Activated T-helper 2 cell treated with anti-CD3 and anti-CD28 coated beads, Interferon-gamma antibody, Interleukin-2, Interleukin-4, amounts not matched to agents 10 μg/mL and 5 μg/mL and 100 μg/mL, durations not matched to agents 14 hours and 24 hours and 36 hours (primary cell): ENCODE measurements at regions not wholly inside any gene's neighbourhood (a gene's known extent, or its start where the extent isn't known, plus 50 kb on each side); places are given as distances from the start of the nearest gene placed in this dataset.

Experiments
- DNase-seq: peaks from one replicate; pipeline ENCODE4 v3.0.0; 2021; ENCODE audit warnings: low spot score
- H3K27ac Mint-ChIP-seq: one replicate; pipeline ENCODE4 v1.8.0; 2021; ENCODE audit warnings: mixed read lengths
- H3K27me3 Mint-ChIP-seq: one replicate; pipeline ENCODE4 v1.8.0; 2021; ENCODE audit warnings: low read depth, mixed read lengths
- H3K36me3 Mint-ChIP-seq: one replicate; pipeline ENCODE4 v1.8.0; 2021; ENCODE audit warnings: low read depth, mixed read lengths
- H3K4me1 Mint-ChIP-seq: one replicate; pipeline ENCODE4 v1.8.0; 2021; ENCODE audit warnings: low read depth, mixed read lengths
- H3K4me3 Mint-ChIP-seq: one replicate; pipeline ENCODE4 v1.8.0; 2021; ENCODE audit warnings: low read depth, mild to moderate bottlenecking, moderate library complexity, mixed read lengths
- H3K9me3 Mint-ChIP-seq: one replicate; pipeline ENCODE4 v1.8.0; 2021; ENCODE audit warnings: mixed read lengths
- intact Hi-C: fragments of 100-400 bp; cut with micrococcal nuclease; formaldehyde crosslinking; loops from one replicate; pipeline ENCODE4 v1.15.1; 2023

DNA sequence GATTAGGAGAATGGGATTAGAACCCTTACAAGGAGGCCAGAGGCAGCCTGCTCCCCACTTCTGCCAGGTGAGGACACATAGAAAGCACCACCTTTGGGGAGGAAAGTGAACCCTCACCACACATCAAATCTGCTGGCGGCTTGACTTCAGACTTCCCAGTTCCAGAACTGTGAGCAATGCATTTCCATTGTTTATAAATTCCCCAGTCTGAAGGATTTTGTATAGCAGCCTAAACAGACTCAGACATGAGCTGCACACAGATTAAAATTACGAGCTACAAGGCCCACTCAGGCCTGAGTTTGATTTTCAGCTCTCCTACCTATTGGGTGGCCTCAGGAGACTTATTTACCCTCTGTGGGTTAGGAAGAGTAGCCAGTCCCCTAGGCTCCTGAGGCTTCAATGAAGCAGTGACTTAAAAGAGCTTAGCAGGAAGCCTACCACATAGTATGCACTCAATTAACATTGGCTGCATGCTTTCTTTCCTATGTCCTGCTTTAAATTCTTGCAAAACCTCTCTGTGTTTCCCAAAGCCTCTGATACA lies 350.7 kb upstream of the ZMIZ1 start:
- intact Hi-C loops, result no loop called here
- H3K27ac Mint-ChIP-seq, result no peak overlapping the region
- no peaks in the 10 kb centered on the region for H3K4me1 Mint-ChIP-seq
- no peaks in the 10 kb centered on the region for H3K36me3 Mint-ChIP-seq
- H3K27me3 Mint-ChIP-seq, result no peaks in the 10 kb centered on the region
- H3K4me3 Mint-ChIP-seq, result no peak overlapping the region
- no peaks in the 10 kb centered on the region for H3K9me3 Mint-ChIP-seq
- DNase-seq, result no peak

DNA sequence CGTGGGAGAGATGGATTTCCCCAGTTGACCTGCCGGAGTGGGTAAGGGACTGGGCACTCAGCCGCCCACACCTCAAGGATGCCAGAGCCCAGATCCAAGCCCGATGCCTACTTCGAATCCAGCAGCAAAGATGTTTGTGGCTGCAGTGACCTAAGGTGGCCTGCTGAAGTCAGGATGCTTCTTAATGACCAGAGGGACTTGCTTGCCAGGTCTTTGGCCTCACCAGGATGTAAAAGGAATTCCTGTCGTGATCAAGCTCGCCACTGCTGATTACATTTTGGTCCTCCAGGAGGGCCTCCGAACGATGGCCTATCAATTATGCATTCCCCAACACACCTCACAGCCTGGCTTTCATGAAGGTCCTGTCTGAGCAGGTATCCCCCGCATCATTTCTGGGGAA lies 349.5 kb upstream of the ZMIZ1 start:
- no peak overlapping the region for H3K27ac Mint-ChIP-seq
- H3K9me3 Mint-ChIP-seq, result no peaks in the 10 kb centered on the region
- H3K27me3 Mint-ChIP-seq, result peaks cover 5% of the 10 kb centered on the region
- intact Hi-C loops, result no loop called here
- H3K4me1 Mint-ChIP-seq, result no peaks in the 10 kb centered on the region
- no peaks in the 10 kb centered on the region for H3K36me3 Mint-ChIP-seq
- H3K4me3 Mint-ChIP-seq, result no peak overlapping the region
- DNase-seq, result no peak

- DNase-seq, result no peak
- Mint-ChIP-seq H3K27ac (no peak overlapping the region), H3K27me3 (peaks cover 8% of the 10 kb centered on the region), H3K36me3 (no peaks in the 10 kb centered on the region), H3K4me1 (no peaks in the 10 kb centered on the region), H3K9me3 (no peaks in the 10 kb centered on the region), H3K4me3 (no peak overlapping the region)
- intact Hi-C loops, result no loop called here
These were observed 348.7 kb upstream of the ZMIZ1 start for GRCh38 chr10:78720091-78720490.

DNA sequence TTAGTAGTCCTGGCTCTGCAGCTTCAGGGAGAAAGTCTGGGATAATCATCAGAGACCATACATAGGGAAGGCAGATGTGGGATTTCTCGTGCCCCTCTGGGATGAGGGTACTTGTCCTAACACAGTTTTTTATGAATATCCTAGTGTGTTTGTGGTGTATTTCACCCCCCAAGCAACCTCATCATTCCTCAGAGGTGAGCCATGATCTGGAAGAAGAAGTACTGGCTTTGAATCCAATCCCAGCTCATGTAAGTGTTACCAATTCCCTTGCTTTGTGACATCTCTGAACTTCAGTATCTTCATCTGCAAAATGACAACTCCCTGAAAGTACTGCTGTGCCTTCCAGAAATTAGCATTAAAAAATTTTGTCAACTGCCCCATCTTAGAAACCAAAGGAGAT lies 347.5 kb upstream of the ZMIZ1 start:
- H3K4me3 Mint-ChIP-seq, result no peak overlapping the region
- H3K27me3 Mint-ChIP-seq, result peaks cover 10% of the 10 kb centered on the region
- no peak overlapping the region for H3K27ac Mint-ChIP-seq
- H3K9me3 Mint-ChIP-seq, result no peaks in the 10 kb centered on the region
- no peak for DNase-seq
- no peaks in the 10 kb centered on the region for H3K36me3 Mint-ChIP-seq
- no peaks in the 10 kb centered on the region for H3K4me1 Mint-ChIP-seq
- intact Hi-C loops, result no loop called here

DNA sequence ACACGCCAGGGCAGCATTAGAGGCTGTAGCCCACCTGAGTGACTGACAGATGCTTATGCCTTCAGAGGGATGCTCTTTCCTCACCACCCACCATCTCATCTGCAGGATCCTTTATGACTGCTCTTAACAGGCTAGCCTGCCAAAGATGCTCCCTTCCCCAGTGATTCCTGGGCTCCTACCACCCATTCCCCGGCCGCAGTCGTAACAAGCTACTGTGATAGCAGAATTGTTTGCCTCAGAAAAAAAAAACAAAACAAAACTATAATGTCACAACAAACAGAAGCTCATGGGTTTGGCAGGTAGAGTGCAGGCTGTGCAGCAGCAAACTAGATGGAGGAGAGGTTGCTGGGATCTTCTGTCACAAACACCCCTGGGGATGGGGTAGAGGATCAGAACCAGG lies 343.9 kb upstream of the ZMIZ1 start:
- H3K27ac Mint-ChIP-seq, result no peak overlapping the region
- peaks cover 15% of the 10 kb centered on the region for H3K27me3 Mint-ChIP-seq
- H3K36me3 Mint-ChIP-seq, result no peaks in the 10 kb centered on the region
- no peak for DNase-seq
- H3K4me1 Mint-ChIP-seq, result no peaks in the 10 kb centered on the region
- no peak overlapping the region for H3K4me3 Mint-ChIP-seq
- intact Hi-C loops, result no loop called here
- no peaks in the 10 kb centered on the region for H3K9me3 Mint-ChIP-seq

GRCh38 chr10:78726171-78726570 lies 342.6 kb upstream of the ZMIZ1 start:
- H3K27me3 Mint-ChIP-seq, result peaks cover 15% of the 10 kb centered on the region

GRCh38 chr10:78727251-78727650 lies 341.5 kb upstream of the ZMIZ1 start:
- H3K4me1 Mint-ChIP-seq, result no peaks in the 10 kb centered on the region
- H3K9me3 Mint-ChIP-seq, result no peaks in the 10 kb centered on the region
- no peak overlapping the region for H3K4me3 Mint-ChIP-seq
- DNase-seq, result no peak
- H3K36me3 Mint-ChIP-seq, result no peaks in the 10 kb centered on the region
- intact Hi-C loops, result no loop called here
- no peak overlapping the region for H3K27ac Mint-ChIP-seq
- peaks cover 15% of the 10 kb centered on the region for H3K27me3 Mint-ChIP-seq

More at GRCh38 chr10:78726171-78726570, 342.6 kb upstream of the ZMIZ1 start:
- intact Hi-C loops, result no loop called here
- Mint-ChIP-seq H3K9me3 (no peaks in the 10 kb centered on the region), H3K4me1 (no peaks in the 10 kb centered on the region), H3K4me3 (no peak overlapping the region), H3K36me3 (no peaks in the 10 kb centered on the region), H3K27ac (no peak overlapping the region)
- no peak for DNase-seq

DNA sequence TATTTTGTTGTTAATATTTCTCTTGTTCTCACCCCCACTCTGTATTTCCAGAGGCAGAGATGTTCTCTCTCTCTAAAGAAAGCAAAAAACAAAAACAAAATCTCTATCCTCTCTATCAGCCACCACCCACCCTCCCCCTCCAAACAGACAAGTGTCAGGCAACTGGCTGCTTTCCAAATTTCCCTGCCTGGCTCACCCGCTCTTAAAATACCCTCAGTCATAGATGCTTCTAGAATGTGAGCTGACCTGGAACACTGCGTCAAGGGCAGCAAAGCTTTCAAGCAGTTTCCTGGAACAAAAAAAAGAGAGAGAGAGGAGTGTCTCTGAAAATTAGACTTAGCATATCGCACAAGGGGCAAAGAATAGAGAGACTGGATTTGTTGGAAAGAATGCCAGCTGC lies 341.0 kb upstream of the ZMIZ1 start:
- no peaks in the 10 kb centered on the region for H3K4me1 Mint-ChIP-seq
- H3K4me3 Mint-ChIP-seq, result no peak overlapping the region
- peaks cover 15% of the 10 kb centered on the region for H3K27me3 Mint-ChIP-seq
- no peaks in the 10 kb centered on the region for H3K9me3 Mint-ChIP-seq
- no peaks in the 10 kb centered on the region for H3K36me3 Mint-ChIP-seq
- intact Hi-C loops, result no loop called here
- DNase-seq, result no peak
- no peak overlapping the region for H3K27ac Mint-ChIP-seq

- Mint-ChIP-seq H3K36me3 (no peaks in the 10 kb centered on the region), H3K9me3 (no peaks in the 10 kb centered on the region), H3K27me3 (peaks cover 15% of the 10 kb centered on the region), H3K27ac (no peak overlapping the region), H3K4me3 (no peak overlapping the region), H3K4me1 (no peaks in the 10 kb centered on the region)
- no peak for DNase-seq
- intact Hi-C loops, result no loop called here
These were observed 340.6 kb upstream of the ZMIZ1 start for GRCh38 chr10:78728176-78728575.

DNA sequence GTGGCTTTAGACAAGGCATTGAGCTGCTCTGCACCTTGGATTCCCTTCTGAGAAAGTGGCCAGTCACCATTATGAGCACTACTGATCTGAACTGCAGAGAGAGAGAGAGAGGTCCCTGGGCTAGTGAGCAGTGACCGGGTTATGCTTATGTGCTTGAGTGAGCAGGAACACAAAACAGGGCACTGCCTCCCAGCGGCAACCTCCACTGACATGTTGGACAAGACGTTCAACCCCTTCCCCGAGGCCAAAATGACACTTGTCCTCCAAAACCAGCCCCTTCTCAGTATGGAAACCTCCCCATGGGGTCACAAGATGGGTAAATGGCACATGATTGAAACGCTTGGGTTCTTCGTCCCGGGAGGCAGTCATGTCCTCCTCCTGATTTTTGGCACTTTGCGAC lies 339.4 kb upstream of the ZMIZ1 start:
- Mint-ChIP-seq H3K4me1 (no peaks in the 10 kb centered on the region), H3K27ac (no peak overlapping the region), H3K36me3 (no peaks in the 10 kb centered on the region), H3K27me3 (peaks cover 9% of the 10 kb centered on the region), H3K4me3 (no peak overlapping the region), H3K9me3 (no peaks in the 10 kb centered on the region)
- intact Hi-C loops, result no loop called here
- no peak for DNase-seq

DNA sequence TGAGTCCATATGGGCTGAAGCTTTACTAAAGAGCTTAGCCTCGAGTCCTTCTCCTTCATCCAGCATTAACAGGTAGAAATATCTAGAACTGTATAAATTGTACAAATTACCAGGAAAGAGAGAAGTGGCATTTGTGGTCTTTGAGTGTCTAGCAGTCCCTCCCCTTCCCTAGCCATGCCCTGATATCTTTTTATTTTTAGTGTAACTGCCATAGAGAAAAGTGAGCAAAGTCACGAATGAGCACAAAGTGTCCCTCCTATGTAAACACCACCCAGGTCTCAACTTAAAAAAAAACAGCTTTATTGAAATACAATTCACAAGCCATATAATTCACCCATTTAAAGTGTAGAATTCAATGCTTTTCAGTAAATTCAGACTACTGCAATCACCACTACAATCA lies 339.0 kb upstream of the ZMIZ1 start:
- Mint-ChIP-seq H3K27ac (no peak overlapping the region), H3K36me3 (no peaks in the 10 kb centered on the region), H3K27me3 (peaks cover 7% of the 10 kb centered on the region), H3K4me3 (no peak overlapping the region), H3K4me1 (no peaks in the 10 kb centered on the region), H3K9me3 (no peaks in the 10 kb centered on the region)
- no peak for DNase-seq
- intact Hi-C loops, result no loop called here

- no peak overlapping the region for H3K4me3 Mint-ChIP-seq
- DNase-seq, result no peak
- intact Hi-C loops, result no loop called here
- H3K27ac Mint-ChIP-seq, result no peak overlapping the region
- no peaks in the 10 kb centered on the region for H3K4me1 Mint-ChIP-seq
- H3K36me3 Mint-ChIP-seq, result no peaks in the 10 kb centered on the region
- no peaks in the 10 kb centered on the region for H3K9me3 Mint-ChIP-seq
- H3K27me3 Mint-ChIP-seq, result peaks cover 7% of the 10 kb centered on the region
These were observed 338.0 kb upstream of the ZMIZ1 start for GRCh38 chr10:78730754-78731153.

DNA sequence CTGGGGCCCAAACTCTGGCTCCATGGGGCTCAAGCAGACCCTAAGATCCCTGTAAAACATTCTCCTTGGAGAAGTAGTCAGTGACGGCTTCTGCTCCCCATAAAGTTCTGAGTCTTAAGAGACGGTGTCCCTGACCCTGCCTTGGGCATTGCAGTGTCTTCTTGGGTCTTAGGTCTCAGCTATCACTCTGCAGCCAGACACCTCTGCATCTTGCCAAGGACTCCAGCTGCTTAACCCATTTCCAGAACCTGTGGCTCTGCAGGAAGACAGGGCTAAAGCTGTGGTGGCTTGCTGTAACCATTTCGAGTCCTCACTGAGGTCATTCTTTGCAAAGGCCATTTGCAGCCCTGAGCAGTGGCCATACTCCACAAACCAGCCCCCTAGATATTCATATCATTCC lies 337.1 kb upstream of the ZMIZ1 start:
- no peaks in the 10 kb centered on the region for H3K36me3 Mint-ChIP-seq
- no peak overlapping the region for H3K27ac Mint-ChIP-seq
- peaks cover 5% of the 10 kb centered on the region for H3K27me3 Mint-ChIP-seq
- intact Hi-C loops, result no loop called here
- H3K4me1 Mint-ChIP-seq, result no peaks in the 10 kb centered on the region
- H3K4me3 Mint-ChIP-seq, result no peak overlapping the region
- no peak for DNase-seq
- no peaks in the 10 kb centered on the region for H3K9me3 Mint-ChIP-seq

DNA sequence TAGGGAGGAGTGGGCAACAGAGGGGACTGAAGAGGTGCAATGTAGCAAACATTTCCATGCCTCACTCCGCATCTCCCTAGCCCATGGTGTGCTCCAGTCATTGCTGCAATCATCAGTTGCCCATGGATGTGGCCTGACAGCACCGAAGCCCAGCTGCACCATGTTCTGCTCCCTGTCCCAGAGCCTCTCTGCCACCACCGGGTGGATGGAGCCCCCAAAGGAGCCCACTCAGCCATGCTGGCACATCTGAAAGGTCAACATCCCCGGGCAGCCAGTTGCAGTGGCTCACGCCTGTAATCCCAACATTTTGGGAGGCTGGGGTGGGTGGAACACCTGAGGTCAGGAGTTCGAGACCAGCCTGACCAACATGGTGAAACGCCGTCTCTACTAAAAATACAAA lies 336.4 kb upstream of the ZMIZ1 start:
- H3K27me3 Mint-ChIP-seq, result peaks cover 4% of the 10 kb centered on the region
- no peaks in the 10 kb centered on the region for H3K9me3 Mint-ChIP-seq
- DNase-seq, result no peak
- no peak overlapping the region for H3K4me3 Mint-ChIP-seq
- H3K36me3 Mint-ChIP-seq, result no peaks in the 10 kb centered on the region
- intact Hi-C loops, result no loop called here
- H3K27ac Mint-ChIP-seq, result no peak overlapping the region
- H3K4me1 Mint-ChIP-seq, result no peaks in the 10 kb centered on the region
